DMS79 (cell line): ENCODE measurements at regions not wholly inside any gene's neighbourhood (a gene's known extent, or its start where the extent isn't known, plus 50 kb on each side); places are given as distances from the start of the nearest gene placed in this dataset.

Experiments used
- DNase-seq: peaks from one replicate; lab custom pipeline; 2025; lab: John Stamatoyannopoulos, UW

- no peak for DNase-seq
Observed at GRCh38 chr1:88375977-88376376, 308.1 kb upstream of the PKN2 start.

- no peak for DNase-seq
Observed at GRCh38 chr1:88376421-88376820, 307.7 kb upstream of the PKN2 start.

GRCh38 chr1:88378560-88378959 lies 305.5 kb upstream of the PKN2 start:
- no peak for DNase-seq

GRCh38 chr1:88394958-88395357 lies 289.1 kb upstream of the PKN2 start:
- DNase-seq, result no peak

GRCh38 chr1:88398338-88398737 lies 285.7 kb upstream of the PKN2 start:
- DNase-seq, result no peak

- no peak for DNase-seq
Observed at GRCh38 chr1:88399690-88400089, 284.4 kb upstream of the PKN2 start.

- no peak for DNase-seq
Observed at GRCh38 chr1:88401313-88401712, 282.8 kb upstream of the PKN2 start.

GRCh38 chr1:88404582-88404981 lies 279.5 kb upstream of the PKN2 start:
- no peak for DNase-seq

GRCh38 chr1:88407248-88407647 lies 276.8 kb upstream of the PKN2 start:
- no peak for DNase-seq

GRCh38 chr1:88421997-88422396 lies 262.1 kb upstream of the PKN2 start:
- DNase-seq, result no peak

- no peak for DNase-seq
Observed at GRCh38 chr1:88433556-88433955, 250.5 kb upstream of the PKN2 start.

- no peak for DNase-seq
Observed at GRCh38 chr1:88434836-88435235, 249.2 kb upstream of the PKN2 start.

GRCh38 chr1:88441022-88441421 lies 243.1 kb upstream of the PKN2 start:
- DNase-seq, result no peak

- DNase-seq, result no peak
Observed at GRCh38 chr1:88451856-88452255, 232.2 kb upstream of the PKN2 start.

- no peak for DNase-seq
Observed at GRCh38 chr1:88453295-88453694, 230.8 kb upstream of the PKN2 start.

- no peak for DNase-seq
Observed at GRCh38 chr1:88454781-88455180, 229.3 kb upstream of the PKN2 start.

- DNase-seq, result no peak
Observed at GRCh38 chr1:88455621-88456256, 228.3 kb upstream of the PKN2 start.

- DNase-seq, result no peak
Observed at GRCh38 chr1:88457197-88457596, 226.9 kb upstream of the PKN2 start.

- no peak for DNase-seq
Observed at GRCh38 chr1:88461007-88461406, 223.1 kb upstream of the PKN2 start.

GRCh38 chr1:88462096-88462487 lies 222.0 kb upstream of the PKN2 start:
- DNase-seq, result no peak

GRCh38 chr1:88462488-88463261 lies 221.4 kb upstream of the PKN2 start:
- peak; percentile 9 for DNase-seq

- DNase-seq, result peak; percentile 3
Observed at GRCh38 chr1:88463401-88463985, 220.6 kb upstream of the PKN2 start.

GRCh38 chr1:88466011-88466410 lies 218.1 kb upstream of the PKN2 start:
- DNase-seq, result no peak
